HTR-8/SVneo (cell line): ENCODE measurements at regions not wholly inside any gene's neighbourhood (a gene's known extent, or its start where the extent isn't known, plus 50 kb on each side); places are given as distances from the start of the nearest gene placed in this dataset.
"Not testable (repeated sequence)": the region's sequence is repeated elsewhere in the genome, so short reads cannot be mapped to it uniquely, and the experiment has no call there.

Source experiments
- DNase-seq: peaks from one replicate; pipeline ENCODE4 v3.0.0; 2011; ENCODE audit warnings: low spot score, mixed read lengths; ENCODE audit not compliant: insufficient read length
- FAIRE-seq: peaks from 2 replicates; lab custom pipeline; 2011; peaks lifted over from hg19 to GRCh38; lab: Jason Lieb, UNC

- FAIRE-seq: no peak
- no peak for DNase-seq
These were observed 114.9 kb downstream of the BUB3 start for GRCh38 chr10:123269017-123269552.

GRCh38 chr10:123269675-123270074, 115.5 kb downstream of the BUB3 start:
- FAIRE-seq (no peak), DNase-seq (no peak)

GRCh38 chr10:123270221-123270620, 116.0 kb downstream of the BUB3 start:
- FAIRE-seq (no peak), DNase-seq (no peak)

DNA sequence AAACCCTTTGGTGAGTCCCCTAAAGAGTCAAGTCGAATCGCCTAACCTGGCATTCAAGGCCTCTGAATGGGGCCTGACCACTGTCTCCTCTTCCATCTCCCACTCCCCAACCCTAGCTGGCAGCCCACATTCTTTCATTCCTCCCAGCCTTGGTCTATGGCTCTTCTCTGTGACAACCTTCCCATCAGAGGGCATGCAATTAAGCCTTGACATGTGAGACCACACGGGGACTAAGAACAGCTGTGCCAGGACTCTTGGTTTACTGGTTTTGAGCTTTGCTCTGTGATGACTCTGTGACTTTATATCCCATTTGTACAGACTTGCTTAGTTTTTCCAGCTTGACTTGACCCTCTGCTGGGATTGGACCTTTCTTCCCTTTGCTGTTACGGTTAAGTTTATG, 116.6 kb downstream of the BUB3 start:
- DNase-seq (no peak), FAIRE-seq (no peak)

DNA sequence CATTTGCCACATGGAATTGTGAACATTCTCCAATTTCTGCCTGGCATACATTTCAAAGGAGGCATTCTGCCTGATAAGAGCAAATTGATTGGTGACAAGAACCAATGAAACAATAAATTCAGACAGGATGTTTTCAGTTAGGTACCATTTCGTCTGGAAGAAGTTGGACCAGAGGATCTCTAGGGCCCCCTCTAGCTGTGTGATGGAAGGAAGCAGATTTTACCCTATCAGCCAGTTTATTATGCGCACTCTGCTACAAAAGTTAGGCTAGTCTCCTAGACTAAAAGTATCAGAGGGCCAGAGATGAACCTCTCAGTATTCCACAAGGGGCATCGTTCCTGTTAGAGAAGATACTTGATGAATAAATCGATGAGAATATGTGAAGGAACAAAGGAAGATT, 118.0 kb downstream of the BUB3 start:
- FAIRE-seq: no peak
- no peak for DNase-seq

DNA sequence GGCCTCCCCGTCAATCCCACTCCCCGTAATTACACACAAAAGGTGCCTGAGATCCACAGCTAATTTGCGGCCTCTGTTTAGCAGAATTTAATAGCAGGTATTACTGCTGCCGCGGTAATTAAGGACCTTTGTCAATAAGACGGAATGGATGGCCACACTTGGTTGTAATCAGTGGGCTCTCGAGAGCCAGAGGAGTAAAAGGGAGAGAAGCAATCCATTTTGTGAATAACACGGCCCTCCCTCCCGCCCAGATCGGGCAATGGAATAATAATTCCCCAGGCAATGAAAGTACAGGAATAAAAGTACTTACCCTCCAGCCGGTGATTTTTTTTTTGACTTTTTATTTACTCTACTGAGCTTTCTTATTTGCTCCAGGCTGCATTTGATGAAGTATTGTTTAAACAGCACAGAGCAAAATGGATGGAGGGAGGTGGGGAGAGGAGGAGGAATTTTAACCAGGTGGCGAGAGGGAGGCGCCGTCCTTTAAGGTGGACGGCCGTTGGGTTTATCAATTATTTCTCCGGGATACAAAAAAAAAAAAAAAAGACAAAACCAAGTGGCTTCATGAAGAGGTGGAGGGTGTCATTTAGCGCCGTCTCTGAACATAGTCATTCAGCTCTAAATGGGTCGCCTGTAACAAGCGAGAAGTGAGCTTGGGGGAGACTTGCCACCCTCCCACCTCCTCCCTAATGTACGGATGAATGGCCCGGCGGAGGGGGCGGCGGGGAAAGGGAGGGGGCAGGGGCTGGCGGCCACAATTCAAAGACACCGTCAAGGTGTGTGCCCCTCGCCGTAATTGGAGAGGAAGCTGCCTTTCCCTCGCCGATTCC, 120.3 kb downstream of the BUB3 start:
- FAIRE-seq (no peak), DNase-seq (no peak)

GRCh38 chr10:123275136-123275564, 120.9 kb downstream of the BUB3 start:
- no peak for FAIRE-seq
- no peak for DNase-seq

DNA sequence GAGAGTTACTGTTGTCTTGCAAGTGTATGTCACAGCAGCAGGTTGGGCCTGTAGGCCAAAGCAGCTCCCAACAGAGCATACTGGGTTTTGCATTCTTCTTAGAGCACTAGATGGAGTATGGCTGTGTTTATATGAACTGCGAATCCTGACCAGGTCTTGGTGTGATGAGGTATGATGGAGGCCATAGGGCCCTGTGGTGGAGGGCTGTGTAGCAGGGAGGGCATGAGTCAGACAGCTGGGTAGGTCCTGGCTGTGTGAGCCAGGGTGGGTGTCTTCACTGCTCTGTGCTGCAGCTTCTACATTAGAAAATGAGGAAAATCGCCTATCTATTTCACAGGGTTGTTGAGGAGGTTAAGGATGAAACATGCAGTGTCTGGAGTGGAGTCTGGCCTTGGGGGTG, 124.2 kb downstream of the BUB3 start:
- FAIRE-seq: no peak
- DNase-seq: no peak

DNA sequence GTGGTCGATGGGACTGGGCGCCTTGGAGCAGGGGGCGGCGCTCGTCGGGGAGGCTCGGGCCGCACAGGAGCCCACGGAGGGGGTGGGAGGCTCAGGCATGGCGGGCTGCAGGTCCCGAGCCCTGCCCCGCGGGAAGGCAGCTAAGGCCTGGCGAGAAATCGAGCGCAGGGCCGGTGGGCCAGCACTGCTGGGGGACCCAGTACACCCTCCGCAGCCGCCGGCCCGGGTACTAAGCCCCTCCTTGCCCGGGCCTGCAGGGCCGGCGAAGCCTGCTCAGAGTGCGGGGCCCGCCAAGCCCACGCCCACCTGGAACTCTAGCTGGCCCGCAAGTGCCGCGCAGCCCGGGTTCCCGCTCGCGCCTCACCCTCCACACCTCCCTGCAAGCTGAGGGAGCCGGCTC, 129.2 kb downstream of the BUB3 start:
- not testable (repeated sequence) for FAIRE-seq

GRCh38 chr10:123284022-123284421, 129.8 kb downstream of the BUB3 start:
- DNase-seq: no peak
- FAIRE-seq: no peak

More for the DNA sequence above, 129.2 kb downstream of the BUB3 start:
- not testable (repeated sequence) for DNase-seq

DNA sequence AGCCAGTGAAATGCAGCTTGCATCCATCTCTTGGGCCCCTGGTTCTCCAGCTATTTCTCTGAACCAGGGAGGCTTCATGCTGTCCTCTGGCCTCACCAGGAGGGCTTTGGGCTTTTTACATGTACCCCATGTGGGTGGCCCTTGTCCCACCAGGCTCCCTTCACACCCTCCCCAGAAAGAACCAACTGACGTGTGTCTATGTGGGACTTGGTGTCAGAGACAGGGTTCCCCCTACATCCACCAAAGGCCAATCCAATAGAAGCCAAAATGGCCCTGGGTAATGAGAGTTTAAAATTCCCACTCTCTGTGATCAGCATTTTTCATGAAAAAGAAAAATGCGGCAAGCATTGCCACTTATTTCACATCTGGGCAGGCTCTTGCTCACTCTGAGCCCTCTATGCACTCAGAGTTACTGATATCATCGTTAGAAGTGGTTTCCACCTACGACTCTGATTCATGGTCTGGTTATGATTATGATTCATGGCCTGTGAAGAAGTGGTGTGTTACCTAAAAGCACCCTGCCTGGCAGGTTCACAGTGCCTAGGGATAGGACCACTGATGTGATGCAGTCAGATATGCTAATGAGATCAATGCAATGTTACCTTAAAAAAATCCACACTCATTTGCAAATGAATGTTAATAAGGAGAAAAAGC, 133.5 kb downstream of the BUB3 start:
- DNase-seq: no peak
- FAIRE-seq: no peak

DNA sequence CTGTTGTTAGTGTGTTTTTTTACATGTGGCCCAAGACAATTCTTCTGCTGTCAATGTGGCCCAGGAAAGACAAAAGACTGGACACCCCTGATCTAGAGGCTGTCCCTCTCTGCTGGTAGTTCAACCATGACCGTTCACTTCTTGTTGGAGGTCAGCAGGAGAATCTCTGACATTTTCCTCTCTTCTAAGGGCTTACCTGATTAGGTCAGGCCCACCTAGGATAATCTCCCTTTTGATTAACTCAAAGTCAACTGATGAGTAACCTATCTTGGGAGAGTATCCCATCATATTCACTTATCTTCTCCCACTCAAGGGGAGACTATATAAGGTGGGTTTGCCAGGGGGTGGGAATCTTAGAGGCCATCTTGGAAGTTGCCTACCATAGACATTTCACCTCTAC, 135.2 kb downstream of the BUB3 start:
- no peak for DNase-seq
- FAIRE-seq: no peak

DNA sequence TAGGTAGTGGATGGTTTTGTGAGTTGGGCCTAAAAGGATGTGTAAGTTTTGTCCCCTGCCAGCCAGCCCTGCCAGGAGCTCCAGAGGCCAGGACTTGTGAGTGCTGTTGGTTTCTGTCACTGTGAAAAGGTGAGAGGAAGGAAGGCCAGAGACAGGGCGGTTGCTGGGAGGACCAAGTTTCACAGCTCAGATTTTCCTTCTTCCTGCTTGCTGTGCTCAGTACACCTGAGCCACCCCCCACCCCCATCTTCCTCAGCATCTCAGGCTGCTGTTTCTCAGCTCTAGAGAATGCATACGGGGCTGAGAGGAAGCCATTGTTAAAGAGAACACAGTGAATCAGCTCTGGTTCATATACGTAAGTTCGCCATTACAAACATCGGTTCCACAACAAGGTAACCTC, 139.9 kb downstream of the BUB3 start:
- DNase-seq (no peak), FAIRE-seq (no peak)

DNA sequence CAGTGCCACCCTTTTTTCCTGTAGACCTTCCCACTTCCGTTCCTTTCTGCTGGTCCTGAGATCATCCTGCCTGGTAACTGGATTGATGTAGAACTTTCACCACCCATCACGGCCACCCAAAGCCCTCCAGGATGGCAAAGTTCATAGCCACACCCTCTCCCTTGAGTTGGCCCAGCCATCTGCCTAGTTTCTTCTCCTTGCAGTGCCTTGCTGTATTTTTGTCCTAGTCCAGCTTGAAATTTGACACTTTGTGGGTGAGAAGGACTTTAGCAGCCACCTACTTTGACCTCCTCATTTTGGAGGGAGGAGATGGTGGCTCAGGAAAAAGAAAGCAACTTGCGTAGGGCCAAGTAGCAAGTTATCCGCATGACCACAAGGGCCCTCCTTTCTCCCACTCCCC, 140.7 kb downstream of the BUB3 start:
- FAIRE-seq (no peak), DNase-seq (no peak)

- DNase-seq: no peak
- no peak for FAIRE-seq
These were observed 141.4 kb downstream of the BUB3 start for GRCh38 chr10:123295644-123296043.

- FAIRE-seq: no peak
- no peak for DNase-seq
These were observed 143.0 kb downstream of the BUB3 start for GRCh38 chr10:123297175-123297574.

DNA sequence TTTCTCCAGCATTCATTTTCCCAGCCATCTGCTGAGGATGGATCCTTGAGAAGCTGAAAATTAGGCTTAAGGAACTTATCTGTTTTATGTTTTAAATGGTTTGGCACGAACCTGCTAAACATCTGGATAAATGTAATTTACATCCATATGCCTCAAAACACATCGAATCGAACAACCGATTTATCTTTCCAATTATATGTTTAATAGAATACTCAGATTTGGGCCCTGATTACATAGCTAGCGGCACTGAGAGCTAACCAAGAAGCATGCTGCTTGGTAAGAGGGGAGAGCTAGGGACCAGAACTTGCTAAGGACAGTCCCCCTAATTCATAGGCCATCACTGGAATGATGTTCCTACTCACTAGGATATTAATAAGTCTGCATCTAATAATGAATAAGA, 144.4 kb downstream of the BUB3 start:
- DNase-seq (no peak), FAIRE-seq (no peak)

DNA sequence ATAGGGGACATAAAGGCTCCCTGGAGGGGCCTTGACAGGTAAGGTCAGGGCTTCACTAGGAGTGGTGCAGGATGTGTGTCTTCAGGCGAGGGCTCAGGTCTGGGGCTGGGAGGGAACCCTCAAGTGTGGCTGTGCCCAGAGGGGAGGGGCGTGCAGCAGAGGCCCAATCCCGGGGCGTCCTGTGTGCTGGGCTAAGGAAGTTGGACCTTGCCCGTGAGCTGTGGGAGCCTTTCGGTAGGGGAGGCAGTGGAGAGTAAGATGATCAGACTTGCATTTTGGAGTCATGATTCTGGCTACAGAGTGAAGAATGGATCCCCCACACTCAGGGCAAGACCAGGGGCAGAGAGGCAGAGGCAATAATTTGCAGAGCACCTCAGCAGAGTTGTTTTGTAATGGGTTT, 145.4 kb downstream of the BUB3 start:
- DNase-seq (no peak), FAIRE-seq (no peak)

GRCh38 chr10:123301077-123301857, 147.1 kb downstream of the BUB3 start:
- DNase-seq (peak; percentile 17), FAIRE-seq (no peak)

DNA sequence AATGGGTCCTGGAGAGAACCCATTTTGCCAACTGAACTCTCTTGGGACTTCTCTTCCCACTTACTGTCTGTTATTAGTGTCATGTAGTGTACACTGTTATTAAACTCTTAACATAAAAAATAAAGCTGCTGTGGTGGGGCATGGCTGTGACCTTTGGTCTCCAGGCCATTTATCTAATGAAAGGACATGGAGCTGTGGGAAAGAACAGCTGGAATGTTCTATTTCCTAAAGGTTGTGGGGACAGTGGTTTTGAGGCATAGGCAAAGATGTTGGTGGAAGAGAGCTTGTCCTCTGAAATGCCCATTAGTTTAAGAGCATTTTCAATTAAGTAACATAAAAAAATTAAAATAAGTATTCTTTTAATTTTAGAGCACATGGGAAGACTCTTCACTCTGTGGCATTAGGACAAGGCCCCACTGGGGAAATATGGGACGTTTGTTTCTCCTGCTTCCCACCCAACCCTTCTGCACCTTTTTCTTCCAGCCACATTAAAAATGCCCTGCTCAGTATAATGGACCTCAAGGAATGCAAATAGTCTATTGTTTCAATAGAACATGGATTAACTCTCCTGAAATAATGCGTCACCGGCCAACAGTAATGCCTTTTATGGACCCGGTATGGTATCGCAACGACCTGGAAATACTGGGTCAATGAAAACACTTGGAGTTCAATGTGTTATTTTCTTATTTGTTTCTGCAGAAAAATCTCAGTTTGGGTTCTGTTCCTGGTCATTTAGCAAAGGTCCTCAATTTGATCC, 149.6 kb downstream of the BUB3 start:
- FAIRE-seq (no peak), DNase-seq (no peak)
